H9 (cell line): ENCODE measurements at regions not wholly inside any gene's neighbourhood (a gene's known extent, or its start where the extent isn't known, plus 50 kb on each side); places are given as distances from the start of the nearest gene placed in this dataset.

Source experiments
- DNase-seq: peaks from one replicate; pipeline ENCODE4 v3.0.0-alpha.2; 2017
- H2AFZ ChIP-seq: one replicate; pipeline ENCODE4 v1.6.1; 2013; ENCODE audit warnings: mild to moderate bottlenecking, low read length, control low read depth, moderate library complexity
- H2AK5ac ChIP-seq: 2 replicates; pipeline ENCODE4 v1.6.1; 2013; ENCODE audit warnings: low read length, control low read depth, mixed read lengths; ENCODE audit not compliant: insufficient read length
- H2BK120ac ChIP-seq: one replicate; pipeline ENCODE4 v1.6.1; 2013; ENCODE audit warnings: low read depth, mild to moderate bottlenecking, low read length, control low read depth, inconsistent platforms; ENCODE audit not compliant: poor library complexity, severe bottlenecking
- H2BK12ac ChIP-seq: 2 replicates; pipeline ENCODE4 v1.6.1; 2013; ENCODE audit warnings: low read length, control low read depth, mixed read lengths, low read depth; ENCODE audit not compliant: insufficient read length
- H2BK15ac ChIP-seq: 2 replicates; pipeline ENCODE4 v1.6.1; 2013; ENCODE audit warnings: low read depth, low read length, control low read depth
- H2BK20ac ChIP-seq: one replicate; pipeline ENCODE4 v1.6.1; 2013; ENCODE audit warnings: low read depth, mild to moderate bottlenecking, low read length, control low read depth, inconsistent platforms; ENCODE audit not compliant: poor library complexity, severe bottlenecking
- H2BK5ac ChIP-seq: 2 replicates; pipeline ENCODE4 v1.6.1; 2013; ENCODE audit warnings: low read length, control low read depth, mixed read lengths; ENCODE audit not compliant: insufficient read length
- H3K14ac ChIP-seq: 2 replicates; pipeline ENCODE4 v1.6.1; 2013; ENCODE audit warnings: low read length, control low read depth; ENCODE audit not compliant: insufficient read depth
- H3K18ac ChIP-seq: 2 replicates; pipeline ENCODE4 v1.6.1; 2013; ENCODE audit warnings: low read depth, mild to moderate bottlenecking, mixed read lengths, low read length, control low read depth; ENCODE audit not compliant: insufficient read length
- H3K23ac ChIP-seq: 2 replicates; pipeline ENCODE4 v1.6.1; 2013; ENCODE audit warnings: low read length, control low read depth, mixed read lengths, low read depth; ENCODE audit not compliant: insufficient read length
- H3K23me2 ChIP-seq: 2 replicates; pipeline ENCODE4 v1.6.1; 2013; ENCODE audit warnings: low read depth, mild to moderate bottlenecking, mixed read lengths, low read length, control low read depth; ENCODE audit not compliant: insufficient read length, poor library complexity, severe bottlenecking
- H3K27ac ChIP-seq: 2 replicates; pipeline ENCODE4 v1.5.1; 2013; ENCODE audit warnings: low read length, control low read depth, mixed read lengths, low read depth; ENCODE audit not compliant: insufficient read length
- H3K27me3 ChIP-seq: 2 replicates; pipeline ENCODE4 v1.6.1; 2013; ENCODE audit warnings: low read length, control low read depth, inconsistent platforms; ENCODE audit not compliant: insufficient read depth
- H3K4ac ChIP-seq: 2 replicates; pipeline ENCODE4 v1.6.1; 2013; ENCODE audit warnings: low read depth, mild to moderate bottlenecking, control low read depth, inconsistent platforms, low read length, moderate library complexity
- H3K4me1 ChIP-seq: 2 replicates; pipeline ENCODE4 v1.6.1; 2013; ENCODE audit warnings: low read length, control low read depth, inconsistent platforms; ENCODE audit not compliant: insufficient read depth
- H3K4me2 ChIP-seq: 2 replicates; pipeline ENCODE4 v1.6.1; 2013; ENCODE audit warnings: low read length, control low read depth, mixed read lengths; ENCODE audit not compliant: insufficient read length, insufficient read depth
- H3K56ac ChIP-seq: 2 replicates; pipeline ENCODE4 v1.6.1; 2013; ENCODE audit warnings: low read depth, mild to moderate bottlenecking, mixed read lengths, low read length, control low read depth; ENCODE audit not compliant: insufficient read length
- H3K79me1 ChIP-seq: 2 replicates; pipeline ENCODE4 v1.6.1; 2013; ENCODE audit warnings: low read depth, mild to moderate bottlenecking, moderate library complexity, low read length, control low read depth, inconsistent platforms; ENCODE audit not compliant: insufficient read depth, poor library complexity, severe bottlenecking
- H3K79me2 ChIP-seq: 2 replicates; pipeline ENCODE4 v1.6.1; 2013; ENCODE audit warnings: low read length, control low read depth, inconsistent platforms; ENCODE audit not compliant: insufficient read depth
- H3K9ac ChIP-seq: 2 replicates; pipeline ENCODE4 v1.6.1; 2013; ENCODE audit warnings: low read length, control low read depth, mixed read lengths; ENCODE audit not compliant: insufficient read length; ENCODE audit errors: extremely low read depth
- H3K9me3 ChIP-seq: one replicate; pipeline ENCODE4 v1.6.1; 2013; ENCODE audit warnings: low read depth, low read length, inconsistent platforms; ENCODE audit not compliant: control insufficient read depth
- H3T11ph ChIP-seq: one replicate; pipeline ENCODE4 v1.6.1; 2013; ENCODE audit warnings: mild to moderate bottlenecking, low read length, control low read depth, inconsistent platforms
- H4K20me1 ChIP-seq: one replicate; pipeline ENCODE4 v1.6.1; 2013; ENCODE audit not compliant: control insufficient read depth, insufficient read length, insufficient read depth
- H4K5ac ChIP-seq: 2 replicates; pipeline ENCODE4 v1.6.1; 2013; ENCODE audit warnings: low read depth, mild to moderate bottlenecking, mixed read lengths, low read length, control low read depth; ENCODE audit not compliant: insufficient read length
- H4K8ac ChIP-seq: replicated peaks from 2 replicates; pipeline ENCODE4 v1.6.1; 2013; ENCODE audit warnings: low read length, control low read depth, mixed read lengths, low read depth; ENCODE audit not compliant: insufficient read length
- H4K91ac ChIP-seq: 2 replicates; pipeline ENCODE4 v1.6.1; 2013; ENCODE audit warnings: low read depth, mild to moderate bottlenecking, moderate library complexity, mixed read lengths, low read length, control low read depth; ENCODE audit not compliant: insufficient read length
- H3K27ac Mint-ChIP-seq, 3 experiments: 2 replicates in 2 of 3; 3 replicates in 1 of 3; pipeline ENCODE4 v1.8.0; 2020 to 2021; ENCODE audit warnings: mixed read lengths in 3 of 3, mild to moderate bottlenecking in 1 of 3, moderate library complexity in 1 of 3
- H3K27me3 Mint-ChIP-seq: 2 replicates; pipeline ENCODE4 v1.8.0; 2021; ENCODE audit warnings: low read depth, mild to moderate bottlenecking, moderate library complexity, mixed read lengths
- H3K36me3 Mint-ChIP-seq, 3 experiments: 2 replicates in 2 of 3; 3 replicates in 1 of 3; pipeline ENCODE4 v1.8.0; 2020 to 2021; ENCODE audit warnings: low read depth in 3 of 3, mixed read lengths in 3 of 3; ENCODE audit not compliant: insufficient read depth in 1 of 3
- H3K4me1 Mint-ChIP-seq, 2 experiments: 2 replicates each; pipeline ENCODE4 v1.8.0; 2020; ENCODE audit warnings: mixed read lengths in 2 of 2
- H3K4me3 Mint-ChIP-seq, 2 experiments: 2 replicates in 1 of 2; 3 replicates in 1 of 2; pipeline ENCODE4 v1.8.0; 2020 to 2021; ENCODE audit warnings: mild to moderate bottlenecking in 2 of 2, mixed read lengths in 2 of 2, moderate library complexity in 1 of 2
- H3K9me3 Mint-ChIP-seq, 2 experiments: 2 replicates in 1 of 2; 3 replicates in 1 of 2; pipeline ENCODE4 v1.8.0; 2020; ENCODE audit warnings: mild to moderate bottlenecking in 2 of 2, mixed read lengths in 2 of 2, moderate library complexity in 1 of 2
- CTCF ChIP-seq: fragments of 200-600 bp; sonication (generic); conservative IDR thresholded peaks from 3 replicates; pipeline ENCODE4 v1.8.0; 2021; ENCODE audit warnings: antibody characterized with exemption, mild to moderate bottlenecking
- WGBS: extraction: QIAGEN DNeasy Blood & Tissue Kit; methylation state at CpG from one replicate; pipeline ENCODE4 v1.1.7; 2013; ENCODE audit warnings: missing lambda C conversion rate, low lambda C conversion rate, mixed read lengths; ENCODE audit not compliant: insufficient read length; ENCODE audit errors: extremely low coverage; 5-methylcytosine and 5-hydroxymethylcytosine counted together

- Histone ChIP-seq H3K9ac (no peak overlapping the region), H4K5ac (no peak overlapping the region), H3K56ac (no peak overlapping the region), H2BK120ac (no peak overlapping the region), H3K4ac (no peak overlapping the region), H3K23me2 (no peaks in the 10 kb centered on the region), H3K4me2 (no peak overlapping the region), H2BK12ac (no peak overlapping the region), H3K9me3 (no peaks in the 10 kb centered on the region), H3K79me1 (no peaks in the 10 kb centered on the region), H3T11ph (no peak overlapping the region), H4K91ac (no peak overlapping the region), H3K18ac (no peak overlapping the region), H3K14ac (no peak overlapping the region), H3K27me3 (no peaks in the 10 kb centered on the region), H2BK15ac (no peak overlapping the region), H2BK5ac (no peak overlapping the region), H2AK5ac (no peak overlapping the region), H3K4me1 (no peaks in the 10 kb centered on the region), H3K23ac (no peak overlapping the region), H4K20me1 (no peaks in the 10 kb centered on the region), H2AFZ (no peak overlapping the region), H4K8ac (no peak overlapping the region), H3K27ac (no peak overlapping the region), H3K79me2 (no peaks in the 10 kb centered on the region), H2BK20ac (no peak overlapping the region)
- TF ChIP-seq CTCF, result no peak
- no peak overlapping the region for H3K27ac Mint-ChIP-seq
- WGBS, result no CpG with 5 or more reads among the region's 1 CpG
- H3K4me1 Mint-ChIP-seq, result no peaks in the 10 kb centered on the region
- no peak overlapping the region for H3K4me3 Mint-ChIP-seq
- no peaks in the 10 kb centered on the region for H3K9me3 Mint-ChIP-seq
- no peak for DNase-seq
- H3K27me3 Mint-ChIP-seq, result no peaks in the 10 kb centered on the region
- H3K36me3 Mint-ChIP-seq, result no peaks in the 10 kb centered on the region
These were observed 218.5 kb upstream of the PLSCR5 start for GRCh38 chr3:146823622-146824021.
